Gastroesophageal sphincter (tissue), 4 donors: ENCODE measurements at regions not wholly inside any gene's neighbourhood (a gene's known extent, or its start where the extent isn't known, plus 50 kb on each side); places are given as distances from the start of the nearest gene placed in this dataset.

Experiments used
- ATAC-seq: fragments of 150-250 bp; one replicate; pipeline ENCODE4 v1.9.1; 2016; ENCODE audit warnings: mild to moderate bottlenecking, moderate library complexity
- H3K27ac ChIP-seq, 4 donors: fragments of 200-600 bp; sonication (generic) in 3 of 4; 1 replicate in 3 of 4; 2 replicates in 1 of 4; pipeline ENCODE4 v1.5.1; 2016 to 2019
- H3K27me3 ChIP-seq: fragments of 200-600 bp; sonication (generic); one replicate; pipeline ENCODE4 v1.5.1; 2019
- H3K36me3 ChIP-seq, 2 donors: fragments of 200-600 bp; sonication (generic); one replicate each; pipeline ENCODE4 v1.5.1; 2019; ENCODE audit warnings: control low read depth in 1 of 2
- H3K4me1 ChIP-seq, 3 donors: fragments of 200-600 bp; sonication (generic); 1 replicate in 2 of 3; 2 replicates in 1 of 3; pipeline ENCODE4 v1.5.1; 2016 to 2019; ENCODE audit warnings: control low read depth in 2 of 3
- H3K4me3 ChIP-seq, 2 donors: fragments of 200-600 bp; sonication (generic); one replicate each; pipeline ENCODE4 v1.5.1; 2019; ENCODE audit warnings: mild to moderate bottlenecking in 1 of 2, moderate library complexity in 1 of 2
- H3K9me3 ChIP-seq, 3 donors: fragments of 200-600 bp; sonication (generic); one replicate each; pipeline ENCODE4 v1.5.1; 2017 to 2019; ENCODE audit warnings: control low read depth in 2 of 3
- EP300 ChIP-seq: sonication (generic); formaldehyde crosslinking; IDR thresholded peaks from one replicate; pipeline ENCODE4 v1.6.1; 2017; ENCODE audit warnings: antibody characterized with exemption, mild to moderate bottlenecking
- POLR2A ChIP-seq, 2 donors: fragments of 450-650 bp; IDR thresholded peaks; one replicate each; pipeline ENCODE4 v1.6.1; 2017; ENCODE audit warnings: antibody characterized with exemption in 2 of 2, mild to moderate bottlenecking in 2 of 2, moderate library complexity in 1 of 2
- POLR2AphosphoS5 ChIP-seq: sonication (generic); formaldehyde crosslinking; IDR thresholded peaks from one replicate; pipeline ENCODE4 v1.6.1; 2017; ENCODE audit warnings: antibody characterized with exemption
- WGBS, 2 donors: methylation state at CpG; one replicate each; pipeline ENCODE4 v1.1.5; 2018; ENCODE audit warnings: low coverage in 1 of 2; 5-methylcytosine and 5-hydroxymethylcytosine counted together
- TF ChIP-seq, protein P1 (sequence below), 4 experiments: fragments of 200-600 bp in 2 of 4; fragments of 450-650 bp in 2 of 4; sonication (generic) in 1 of 4; IDR thresholded peaks; one replicate each; pipeline ENCODE4 v1.5.1; 2017 to 2019; ENCODE audit warnings: antibody characterized with exemption in 4 of 4, mild to moderate bottlenecking in 2 of 4, moderate library complexity in 2 of 4

DNA sequence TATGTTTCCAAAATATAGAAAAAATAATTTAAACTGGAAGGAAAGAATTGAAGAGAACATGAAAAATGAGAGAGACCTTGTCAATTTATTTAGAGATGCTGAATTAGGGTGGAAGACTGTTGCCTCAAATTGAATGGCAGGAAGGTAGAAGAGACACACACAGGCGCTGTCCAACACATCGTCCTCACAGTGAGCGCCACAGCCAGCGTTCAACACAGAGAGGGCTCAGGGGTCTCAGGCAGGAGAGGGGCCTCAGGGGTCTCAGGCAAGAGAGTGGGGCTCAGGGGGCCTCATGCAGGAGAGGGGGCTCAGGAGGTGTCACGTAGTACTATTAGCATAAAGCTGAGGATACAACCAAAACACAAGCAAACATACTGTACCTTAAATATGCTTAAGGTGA lies 65.7 kb downstream of the TMEM18 start:
- Histone ChIP-seq H3K4me3 (no peak overlapping the region), H3K27me3 (peaks cover 6% of the 10 kb centered on the region), H3K4me1 (no peaks in the 10 kb centered on the region), H3K9me3 (no peaks in the 10 kb centered on the region), H3K36me3 (no peaks in the 10 kb centered on the region), H3K27ac (no peak overlapping the region)
- ATAC-seq = no peak
- TF ChIP-seq POLR2AphosphoS5 (no peak), EP300 (no peak), POLR2A (IDR thresholded peaks at IDR 0.05) (no peak)
- TF ChIP-seq, protein P1, sequence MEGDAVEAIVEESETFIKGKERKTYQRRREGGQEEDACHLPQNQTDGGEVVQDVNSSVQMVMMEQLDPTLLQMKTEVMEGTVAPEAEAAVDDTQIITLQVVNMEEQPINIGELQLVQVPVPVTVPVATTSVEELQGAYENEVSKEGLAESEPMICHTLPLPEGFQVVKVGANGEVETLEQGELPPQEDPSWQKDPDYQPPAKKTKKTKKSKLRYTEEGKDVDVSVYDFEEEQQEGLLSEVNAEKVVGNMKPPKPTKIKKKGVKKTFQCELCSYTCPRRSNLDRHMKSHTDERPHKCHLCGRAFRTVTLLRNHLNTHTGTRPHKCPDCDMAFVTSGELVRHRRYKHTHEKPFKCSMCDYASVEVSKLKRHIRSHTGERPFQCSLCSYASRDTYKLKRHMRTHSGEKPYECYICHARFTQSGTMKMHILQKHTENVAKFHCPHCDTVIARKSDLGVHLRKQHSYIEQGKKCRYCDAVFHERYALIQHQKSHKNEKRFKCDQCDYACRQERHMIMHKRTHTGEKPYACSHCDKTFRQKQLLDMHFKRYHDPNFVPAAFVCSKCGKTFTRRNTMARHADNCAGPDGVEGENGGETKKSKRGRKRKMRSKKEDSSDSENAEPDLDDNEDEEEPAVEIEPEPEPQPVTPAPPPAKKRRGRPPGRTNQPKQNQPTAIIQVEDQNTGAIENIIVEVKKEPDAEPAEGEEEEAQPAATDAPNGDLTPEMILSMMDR (IDR thresholded peaks at IDR 0.05) = no peak
- WGBS, 2 donors = 55 to 73% methylated on average over 4 to 5 of the region's 5 CpGs

DNA sequence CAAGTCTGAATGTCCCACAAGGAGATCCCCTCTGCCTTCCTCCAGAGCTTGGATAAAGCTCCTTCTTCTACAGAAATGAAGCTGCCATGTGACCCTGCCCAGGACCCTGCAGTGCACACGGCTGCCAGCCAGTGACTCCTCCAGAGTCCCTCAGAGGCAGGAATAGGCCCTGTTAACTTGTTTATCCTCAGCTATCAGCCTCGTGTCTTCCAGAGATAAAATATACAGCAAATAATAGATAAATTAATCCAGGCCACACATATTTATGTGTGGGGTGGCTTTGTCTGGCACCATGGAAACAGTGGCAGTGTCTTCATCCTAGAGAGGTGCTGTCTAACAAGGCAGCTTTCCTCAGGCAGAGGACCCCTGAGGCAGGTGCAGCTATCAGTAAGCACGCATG lies 66.7 kb downstream of the TMEM18 start:
- no peak overlapping the region for H3K27ac ChIP-seq
- peaks cover 6% of the 10 kb centered on the region for H3K27me3 ChIP-seq
- H3K4me1 ChIP-seq = no peaks in the 10 kb centered on the region
- H3K9me3 ChIP-seq = no peaks in the 10 kb centered on the region
- no peaks in the 10 kb centered on the region for H3K36me3 ChIP-seq
- 79 to 88% methylated on average over 1 to 3 of the region's 3 CpGs for WGBS, 2 donors
- no peak overlapping the region for H3K4me3 ChIP-seq
- ATAC-seq = no peak
- TF ChIP-seq POLR2AphosphoS5 = no peak
- TF ChIP-seq EP300 = no peak
- no peak for TF ChIP-seq POLR2A (IDR thresholded peaks at IDR 0.05)
- TF ChIP-seq, protein P1 (IDR thresholded peaks at IDR 0.05) = no peak

DNA sequence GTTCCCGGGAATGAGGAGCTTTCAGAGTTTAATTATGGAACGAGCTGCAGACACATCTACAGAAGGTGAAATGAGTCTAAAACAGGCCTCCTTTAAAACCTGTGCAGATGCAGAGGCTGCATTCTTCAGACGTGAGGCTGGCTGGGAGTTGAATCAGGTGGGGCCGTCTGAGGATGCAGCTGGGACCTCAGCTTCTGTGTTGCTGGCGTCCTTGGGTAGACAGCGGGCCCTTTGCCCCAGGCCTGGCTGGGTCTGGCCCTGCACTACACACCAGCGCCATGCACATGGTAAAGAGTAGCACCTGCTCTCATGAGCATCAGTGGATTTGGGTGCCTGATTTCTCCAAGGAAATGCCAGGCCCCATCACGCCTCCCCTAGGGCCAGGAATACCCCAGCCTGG lies 67.3 kb downstream of the TMEM18 start:
- Histone ChIP-seq H3K9me3 (no peaks in the 10 kb centered on the region), H3K4me3 (no peak overlapping the region), H3K4me1 (no peaks in the 10 kb centered on the region), H3K36me3 (no peaks in the 10 kb centered on the region), H3K27ac (no peak overlapping the region), H3K27me3 (peaks cover 6% of the 10 kb centered on the region)
- TF ChIP-seq POLR2A (IDR thresholded peaks at IDR 0.05) = no peak
- no peak for TF ChIP-seq POLR2AphosphoS5
- no peak for TF ChIP-seq EP300
- TF ChIP-seq, protein P1 (IDR thresholded peaks at IDR 0.05) = no peak
- WGBS, 2 donors = 72 to 93% methylated on average over 2 to 4 of the region's 8 CpGs
- ATAC-seq = no peak

DNA sequence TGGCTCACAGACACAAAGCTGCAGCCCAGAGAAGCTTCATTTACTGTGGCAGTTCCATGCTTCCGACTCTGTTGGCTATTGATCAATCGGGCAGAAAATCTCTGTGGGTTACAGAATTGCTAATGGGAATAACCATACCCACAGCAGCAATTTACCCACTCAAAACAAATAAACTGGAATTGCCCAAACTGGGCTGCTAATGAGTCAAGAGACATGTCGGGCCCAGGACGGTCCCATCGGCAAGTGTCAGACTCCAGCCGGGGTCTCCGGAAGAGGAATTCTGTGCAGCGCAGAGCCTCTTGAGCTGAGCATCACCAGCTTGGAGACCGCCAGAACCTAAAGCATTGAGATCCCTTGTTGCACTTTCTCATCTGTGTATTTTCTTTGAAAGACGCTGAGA lies 67.8 kb downstream of the TMEM18 start:
- Histone ChIP-seq H3K4me1 (no peaks in the 10 kb centered on the region), H3K27ac (no peak overlapping the region), H3K27me3 (peaks cover 6% of the 10 kb centered on the region), H3K9me3 (no peaks in the 10 kb centered on the region), H3K36me3 (no peaks in the 10 kb centered on the region), H3K4me3 (no peak overlapping the region)
- ATAC-seq = no peak
- WGBS, 2 donors = 93 to 98% methylated on average over 8 to 9 of the region's 10 CpGs
- TF ChIP-seq POLR2A (IDR thresholded peaks at IDR 0.05) (no peak), EP300 (no peak), POLR2AphosphoS5 (no peak)
- TF ChIP-seq, protein P1 (IDR thresholded peaks at IDR 0.05) = no peak

DNA sequence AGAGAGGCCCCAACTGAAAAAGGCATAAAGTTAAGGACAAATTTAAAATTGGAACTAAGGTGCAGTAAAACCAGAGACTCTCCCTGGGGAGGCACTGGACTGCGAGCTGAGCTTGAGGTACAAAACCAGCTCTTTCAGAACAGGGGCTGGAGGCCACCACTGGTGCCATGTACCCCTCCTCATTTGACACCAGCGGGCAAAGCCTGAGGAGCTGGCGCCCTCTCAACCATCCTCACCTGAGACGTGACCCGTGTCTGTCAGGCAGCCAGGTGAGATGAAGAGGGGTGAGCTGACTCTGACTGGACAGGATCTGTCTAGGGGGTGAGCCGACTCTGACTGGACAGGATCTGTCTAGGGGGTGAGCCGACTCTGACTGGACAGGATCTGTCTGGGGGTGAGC lies 68.5 kb downstream of the TMEM18 start:
- TF ChIP-seq POLR2AphosphoS5 = no peak
- no peak for TF ChIP-seq POLR2A (IDR thresholded peaks at IDR 0.05)
- TF ChIP-seq, protein P1 (IDR thresholded peaks at IDR 0.05) = no peak
- TF ChIP-seq EP300 = no peak
- Histone ChIP-seq H3K27me3 (peaks cover 6% of the 10 kb centered on the region), H3K4me1 (no peaks in the 10 kb centered on the region), H3K36me3 (no peaks in the 10 kb centered on the region), H3K27ac (no peak overlapping the region), H3K4me3 (no peak overlapping the region), H3K9me3 (no peaks in the 10 kb centered on the region)
- WGBS, 2 donors = 67 to 80% methylated on average over 1 of the region's 7 CpGs
- ATAC-seq = no peak
